ENCODE measurements at regions not wholly inside any gene's neighbourhood (a gene's known extent, or its start where the extent isn't known, plus 50 kb on each side); places are given as distances from the start of the nearest gene placed in this dataset.

DNA sequence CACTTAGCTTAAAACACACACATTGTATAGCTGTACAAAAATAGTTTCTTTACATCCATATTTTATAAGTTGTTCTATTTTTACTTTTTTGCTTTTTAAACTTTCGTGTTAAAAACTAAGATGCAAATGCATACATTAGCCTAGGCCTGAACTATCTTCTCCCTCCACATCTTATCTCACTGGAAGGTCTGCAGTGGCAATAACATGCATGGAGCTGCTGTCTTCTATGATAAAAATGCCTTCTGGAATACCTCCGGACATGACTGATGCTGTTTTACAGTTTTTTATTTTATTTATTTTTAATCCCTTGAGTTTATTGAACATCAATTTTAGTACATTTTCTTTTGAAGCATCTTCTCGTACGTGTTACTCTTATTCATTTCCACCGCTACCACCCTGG, 112.3 kb upstream of the TSPAN8 start (continued):
- TF ChIP-seq SP1 (CRISPR knock-in tag; IDR thresholded peaks at IDR 0.05) (no peak), NCOA1 (IDR thresholded peaks at IDR 0.05; ENCODE audit: low read depth) (no peak), CREM (IDR thresholded peaks at IDR 0.05; ENCODE audit: low read depth) (0 out of 2 replicates have a peak, but pooled peaks have one; percentile 29), MEIS2 (IDR thresholded peaks at IDR 0.05; ENCODE audit: partially characterized antibody) (peak; percentile 34), HDAC3 (IDR thresholded peaks at IDR 0.05; ENCODE audit: borderline replicate concordance, partially characterized antibody) (no peak), ZNF707 (CRISPR knock-in tag; conservative IDR thresholded peaks at IDR 0.05) (no peak), TEAD1 (CRISPR knock-in tag; IDR thresholded peaks at IDR 0.05) (no peak)
- TF ChIP-seq, protein P1, sequence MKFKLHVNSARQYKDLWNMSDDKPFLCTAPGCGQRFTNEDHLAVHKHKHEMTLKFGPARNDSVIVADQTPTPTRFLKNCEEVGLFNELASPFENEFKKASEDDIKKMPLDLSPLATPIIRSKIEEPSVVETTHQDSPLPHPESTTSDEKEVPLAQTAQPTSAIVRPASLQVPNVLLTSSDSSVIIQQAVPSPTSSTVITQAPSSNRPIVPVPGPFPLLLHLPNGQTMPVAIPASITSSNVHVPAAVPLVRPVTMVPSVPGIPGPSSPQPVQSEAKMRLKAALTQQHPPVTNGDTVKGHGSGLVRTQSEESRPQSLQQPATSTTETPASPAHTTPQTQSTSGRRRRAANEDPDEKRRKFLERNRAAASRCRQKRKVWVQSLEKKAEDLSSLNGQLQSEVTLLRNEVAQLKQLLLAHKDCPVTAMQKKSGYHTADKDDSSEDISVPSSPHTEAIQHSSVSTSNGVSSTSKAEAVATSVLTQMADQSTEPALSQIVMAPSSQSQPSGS (CRISPR knock-in tag; IDR thresholded peaks at IDR 0.05), result no peak
- TF ChIP-seq, protein P2, sequence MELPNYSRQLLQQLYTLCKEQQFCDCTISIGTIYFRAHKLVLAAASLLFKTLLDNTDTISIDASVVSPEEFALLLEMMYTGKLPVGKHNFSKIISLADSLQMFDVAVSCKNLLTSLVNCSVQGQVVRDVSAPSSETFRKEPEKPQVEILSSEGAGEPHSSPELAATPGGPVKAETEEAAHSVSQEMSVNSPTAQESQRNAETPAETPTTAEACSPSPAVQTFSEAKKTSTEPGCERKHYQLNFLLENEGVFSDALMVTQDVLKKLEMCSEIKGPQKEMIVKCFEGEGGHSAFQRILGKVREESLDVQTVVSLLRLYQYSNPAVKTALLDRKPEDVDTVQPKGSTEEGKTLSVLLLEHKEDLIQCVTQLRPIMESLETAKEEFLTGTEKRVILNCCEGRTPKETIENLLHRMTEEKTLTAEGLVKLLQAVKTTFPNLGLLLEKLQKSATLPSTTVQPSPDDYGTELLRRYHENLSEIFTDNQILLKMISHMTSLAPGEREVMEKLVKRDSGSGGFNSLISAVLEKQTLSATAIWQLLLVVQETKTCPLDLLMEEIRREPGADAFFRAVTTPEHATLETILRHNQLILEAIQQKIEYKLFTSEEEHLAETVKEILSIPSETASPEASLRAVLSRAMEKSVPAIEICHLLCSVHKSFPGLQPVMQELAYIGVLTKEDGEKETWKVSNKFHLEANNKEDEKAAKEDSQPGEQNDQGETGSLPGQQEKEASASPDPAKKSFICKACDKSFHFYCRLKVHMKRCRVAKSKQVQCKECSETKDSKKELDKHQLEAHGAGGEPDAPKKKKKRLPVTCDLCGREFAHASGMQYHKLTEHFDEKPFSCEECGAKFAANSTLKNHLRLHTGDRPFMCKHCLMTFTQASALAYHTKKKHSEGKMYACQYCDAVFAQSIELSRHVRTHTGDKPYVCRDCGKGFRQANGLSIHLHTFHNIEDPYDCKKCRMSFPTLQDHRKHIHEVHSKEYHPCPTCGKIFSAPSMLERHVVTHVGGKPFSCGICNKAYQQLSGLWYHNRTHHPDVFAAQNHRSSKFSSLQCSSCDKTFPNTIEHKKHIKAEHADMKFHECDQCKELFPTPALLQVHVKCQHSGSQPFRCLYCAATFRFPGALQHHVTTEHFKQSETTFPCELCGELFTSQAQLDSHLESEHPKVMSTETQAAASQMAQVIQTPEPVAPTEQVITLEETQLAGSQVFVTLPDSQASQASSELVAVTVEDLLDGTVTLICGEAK (IDR thresholded peaks at IDR 0.05), result no peak
- TF ChIP-seq, protein P2 (CRISPR knock-in tag; IDR thresholded peaks at IDR 0.05), result no peak
- TF ChIP-seq, protein P3, sequence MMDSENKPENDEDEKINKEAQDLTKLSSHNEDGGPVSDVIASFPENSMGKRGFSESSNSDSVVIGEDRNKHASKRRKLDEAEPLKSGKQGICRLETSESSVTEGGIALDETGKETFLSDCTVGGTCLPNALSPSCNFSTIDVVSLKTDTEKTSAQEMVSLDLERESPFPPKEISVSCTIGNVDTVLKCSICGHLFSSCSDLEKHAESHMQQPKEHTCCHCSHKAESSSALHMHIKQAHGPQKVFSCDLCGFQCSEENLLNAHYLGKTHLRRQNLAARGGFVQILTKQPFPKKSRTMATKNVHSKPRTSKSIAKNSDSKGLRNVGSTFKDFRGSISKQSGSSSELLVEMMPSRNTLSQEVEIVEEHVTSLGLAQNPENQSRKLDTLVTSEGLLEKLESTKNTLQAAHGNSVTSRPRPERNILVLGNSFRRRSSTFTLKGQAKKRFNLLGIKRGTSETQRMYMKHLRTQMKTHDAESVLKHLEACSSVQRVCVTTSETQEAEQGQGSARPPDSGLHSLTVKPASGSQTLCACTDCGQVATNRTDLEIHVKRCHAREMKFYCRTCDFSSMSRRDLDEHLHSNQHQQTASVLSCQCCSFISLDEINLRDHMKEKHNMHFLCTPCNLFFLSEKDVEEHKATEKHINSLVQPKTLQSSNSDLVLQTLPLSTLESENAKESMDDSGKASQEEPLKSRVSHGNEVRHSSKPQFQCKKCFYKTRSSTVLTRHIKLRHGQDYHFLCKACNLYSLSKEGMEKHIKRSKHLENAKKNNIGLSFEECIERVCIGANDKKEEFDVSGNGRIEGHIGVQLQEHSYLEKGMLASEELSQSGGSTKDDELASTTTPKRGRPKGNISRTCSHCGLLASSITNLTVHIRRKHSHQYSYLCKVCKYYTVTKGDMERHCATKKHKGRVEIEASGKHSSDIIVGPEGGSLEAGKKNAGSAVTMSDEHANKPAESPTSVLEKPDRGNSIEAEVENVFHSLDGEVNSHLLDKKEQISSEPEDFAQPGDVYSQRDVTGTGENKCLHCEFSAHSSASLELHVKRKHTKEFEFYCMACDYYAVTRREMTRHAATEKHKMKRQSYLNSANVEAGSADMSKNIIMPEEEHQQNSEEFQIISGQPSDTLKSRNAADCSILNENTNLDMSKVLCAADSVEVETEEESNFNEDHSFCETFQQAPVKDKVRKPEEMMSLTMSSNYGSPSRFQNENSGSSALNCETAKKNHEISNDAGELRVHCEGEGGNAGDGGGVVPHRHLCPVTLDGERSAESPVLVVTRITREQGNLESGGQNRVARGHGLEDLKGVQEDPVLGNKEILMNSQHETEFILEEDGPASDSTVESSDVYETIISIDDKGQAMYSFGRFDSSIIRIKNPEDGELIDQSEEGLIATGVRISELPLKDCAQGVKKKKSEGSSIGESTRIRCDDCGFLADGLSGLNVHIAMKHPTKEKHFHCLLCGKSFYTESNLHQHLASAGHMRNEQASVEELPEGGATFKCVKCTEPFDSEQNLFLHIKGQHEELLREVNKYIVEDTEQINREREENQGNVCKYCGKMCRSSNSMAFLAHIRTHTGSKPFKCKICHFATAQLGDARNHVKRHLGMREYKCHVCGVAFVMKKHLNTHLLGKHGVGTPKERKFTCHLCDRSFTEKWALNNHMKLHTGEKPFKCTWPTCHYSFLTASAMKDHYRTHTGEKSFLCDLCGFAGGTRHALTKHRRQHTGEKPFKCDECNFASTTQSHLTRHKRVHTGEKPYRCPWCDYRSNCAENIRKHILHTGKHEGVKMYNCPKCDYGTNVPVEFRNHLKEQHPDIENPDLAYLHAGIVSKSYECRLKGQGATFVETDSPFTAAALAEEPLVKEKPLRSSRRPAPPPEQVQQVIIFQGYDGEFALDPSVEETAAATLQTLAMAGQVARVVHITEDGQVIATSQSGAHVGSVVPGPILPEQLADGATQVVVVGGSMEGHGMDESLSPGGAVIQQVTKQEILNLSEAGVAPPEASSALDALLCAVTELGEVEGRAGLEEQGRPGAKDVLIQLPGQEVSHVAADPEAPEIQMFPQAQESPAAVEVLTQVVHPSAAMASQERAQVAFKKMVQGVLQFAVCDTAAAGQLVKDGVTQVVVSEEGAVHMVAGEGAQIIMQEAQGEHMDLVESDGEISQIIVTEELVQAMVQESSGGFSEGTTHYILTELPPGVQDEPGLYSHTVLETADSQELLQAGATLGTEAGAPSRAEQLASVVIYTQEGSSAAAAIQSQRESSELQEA (IDR thresholded peaks at IDR 0.05; ENCODE audit: low read depth), result no peak
